Stimulated activated CD4-positive, alpha-beta T cell treated with anti-CD3 and anti-CD28 coated beads, Interleukin-1b, Interleukin-23, amount 100 ng/mL, for 4 hours (primary cell): ENCODE measurements at regions not wholly inside any gene's neighbourhood (a gene's known extent, or its start where the extent isn't known, plus 50 kb on each side); places are given as distances from the start of the nearest gene placed in this dataset.

Experiments
- DNase-seq, 2 donors: peaks; one replicate each; pipeline ENCODE4 v3.0.0-alpha.2; 2020; ENCODE audit warnings: low read depth in 2 of 2

DNA sequence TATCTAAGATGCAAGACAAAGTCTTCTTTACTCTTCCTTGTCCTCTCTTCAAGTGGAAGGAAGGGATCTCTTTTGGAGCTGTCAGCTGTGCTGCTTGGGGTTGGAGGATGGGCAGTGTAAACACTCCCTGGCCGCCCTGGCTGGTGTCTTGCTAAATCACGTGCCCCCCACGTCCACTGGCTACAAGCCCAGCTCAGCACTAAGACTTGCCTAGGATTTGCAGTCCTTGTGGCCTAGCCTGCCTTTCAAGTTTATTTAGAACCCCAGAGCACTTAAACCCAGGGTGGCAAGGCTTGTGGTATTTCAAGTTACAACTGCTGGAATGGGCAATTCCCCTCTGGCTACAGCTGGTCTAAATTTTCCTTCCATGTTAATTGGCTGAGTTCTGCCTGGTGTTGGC is 272.4 kb upstream of the MYO3A start:
- DNase-seq: no peak

DNA sequence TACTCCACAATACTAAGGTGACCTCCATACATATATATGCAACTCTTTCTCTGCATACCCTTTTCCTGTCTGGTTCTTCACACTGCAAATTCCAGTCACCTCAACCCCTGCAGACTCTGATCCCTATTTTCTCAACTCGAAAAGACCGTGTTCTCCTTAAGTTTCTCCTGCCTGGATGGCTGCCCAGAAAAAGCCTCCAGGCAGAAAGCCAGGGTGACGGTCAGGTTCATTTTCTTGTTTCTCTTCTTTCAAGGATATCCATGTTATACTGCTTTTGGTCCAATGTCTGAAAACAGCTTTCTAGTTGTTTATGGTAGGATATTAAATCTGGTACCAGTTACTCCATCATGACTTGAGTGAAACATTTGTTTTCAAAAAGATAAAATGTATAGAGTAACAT is 267.8 kb upstream of the MYO3A start:
- DNase-seq: no peak

DNA sequence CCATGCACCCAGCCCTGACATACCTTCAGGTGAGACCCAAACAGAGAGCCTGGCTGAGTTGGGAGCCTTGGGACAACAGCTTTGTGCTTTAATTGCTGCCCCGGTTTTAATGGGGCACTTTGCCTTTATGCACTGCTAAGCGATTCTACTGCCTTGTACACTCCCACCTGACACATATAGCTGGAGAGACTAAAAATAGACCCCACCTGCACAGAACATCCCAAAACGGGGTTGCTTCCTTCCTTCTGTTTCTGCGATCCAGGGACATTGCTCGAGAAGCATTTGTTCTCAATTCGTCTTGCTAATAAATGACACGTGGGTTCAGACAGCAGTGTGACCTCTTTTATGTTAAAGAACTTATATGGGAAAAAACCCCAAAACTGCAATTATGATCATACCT is 258.8 kb upstream of the MYO3A start:
- no peak for DNase-seq

DNA sequence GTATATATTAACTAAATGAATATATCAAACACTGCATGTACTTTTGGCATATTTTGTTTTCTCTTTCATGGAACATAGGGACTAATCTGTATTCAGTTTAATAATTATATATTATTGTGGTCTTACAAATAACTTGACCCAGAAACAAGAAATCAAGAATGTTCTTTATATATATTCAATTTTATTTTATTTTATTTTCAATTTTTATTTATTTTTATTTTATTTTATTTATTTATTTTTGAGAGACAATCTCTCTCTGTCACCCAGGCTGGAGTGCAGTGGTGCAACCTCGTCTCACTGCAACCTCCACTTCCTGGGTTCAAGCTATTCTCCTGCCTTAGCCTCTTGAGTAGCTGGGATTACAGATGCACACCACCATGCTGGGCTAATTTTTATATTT is 258.4 kb upstream of the MYO3A start:
- no peak for DNase-seq

DNA sequence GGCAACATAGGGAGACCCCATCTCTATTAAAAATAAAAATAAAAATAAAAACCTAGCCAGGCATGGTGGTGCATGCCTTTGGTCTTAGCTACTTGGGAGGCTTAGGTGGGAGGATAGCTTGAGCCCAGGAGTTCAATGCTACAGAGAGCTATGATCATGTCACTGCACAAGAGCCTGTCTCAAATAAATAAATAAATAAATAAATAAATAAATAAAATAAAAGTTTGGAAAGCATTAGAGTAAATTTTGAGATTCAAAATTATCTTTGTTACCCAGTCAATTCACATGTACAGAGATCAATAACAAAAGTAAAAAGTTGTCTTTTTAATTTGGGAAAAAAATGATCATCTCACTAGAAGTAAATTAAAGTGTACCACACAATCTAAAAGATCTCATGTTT is 255.8 kb upstream of the MYO3A start:
- DNase-seq: no peak

DNA sequence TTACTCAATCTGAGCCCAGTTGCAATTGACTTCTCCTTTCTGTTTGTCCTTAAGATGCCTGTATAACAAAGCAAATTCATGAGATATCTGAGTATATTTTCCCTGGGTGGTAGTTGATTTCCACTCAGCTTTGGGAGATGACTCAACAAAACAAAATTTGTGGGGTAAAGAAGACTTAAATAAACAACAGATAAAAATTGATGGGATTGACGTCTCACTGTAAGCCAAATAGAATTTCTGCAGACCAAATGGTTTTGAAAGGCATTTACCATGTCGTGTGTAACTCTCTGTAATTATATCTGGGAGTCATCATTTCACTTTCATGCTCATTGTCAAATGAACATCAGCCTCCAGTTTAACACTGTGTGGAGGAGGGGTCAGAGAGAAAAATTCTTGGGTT is 255.4 kb upstream of the MYO3A start:
- DNase-seq: no peak

DNA sequence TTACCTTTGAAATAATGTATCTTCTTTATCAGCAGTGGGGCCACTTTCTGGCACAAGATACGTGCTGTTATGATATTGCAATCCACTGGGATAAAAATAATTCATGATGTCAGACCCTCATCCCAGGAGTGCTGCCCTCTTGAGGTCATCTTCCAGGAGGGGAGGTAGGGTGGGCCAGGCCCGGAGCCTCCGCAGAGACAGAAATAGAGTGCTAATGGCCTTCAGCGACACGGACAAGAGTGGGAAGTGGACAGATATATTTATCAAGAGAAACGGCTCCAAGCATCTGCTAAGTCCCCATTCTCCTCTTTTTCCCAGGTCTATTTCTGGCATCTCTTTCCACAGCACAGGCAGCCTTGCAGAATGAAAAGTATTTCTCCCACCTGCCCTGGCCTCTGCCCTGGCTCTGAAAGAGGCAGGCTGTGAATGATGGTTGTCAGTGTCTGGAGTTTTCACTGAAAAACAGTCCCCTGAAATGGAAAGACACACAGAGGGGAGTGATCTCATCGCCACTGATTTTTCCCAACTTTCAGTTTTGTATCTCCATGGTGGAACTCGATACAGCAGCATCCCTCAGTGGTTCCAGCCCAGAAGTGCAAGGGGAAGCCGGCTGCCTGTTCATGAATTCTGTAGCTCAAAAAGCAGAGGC is 251.7 kb upstream of the MYO3A start:
- no peak for DNase-seq

DNA sequence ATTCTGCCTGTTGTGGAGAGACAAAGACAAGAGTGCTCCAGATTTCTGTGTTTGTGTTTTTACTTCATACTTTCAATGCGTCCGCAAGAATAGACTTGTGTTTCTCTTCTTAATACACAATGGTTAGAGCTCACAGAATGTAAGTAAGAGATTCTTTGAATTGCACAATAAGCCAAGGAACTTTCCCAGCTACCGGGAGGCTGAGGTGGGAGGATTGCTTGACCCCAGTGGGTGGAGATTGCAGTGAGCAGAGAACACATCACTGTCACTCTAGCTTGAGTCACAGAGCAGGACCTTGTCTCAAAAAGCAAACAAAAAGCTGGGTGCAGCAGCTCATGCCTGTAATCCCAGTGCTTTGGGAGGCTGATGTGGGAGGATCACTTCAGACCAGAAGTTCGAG is 250.7 kb upstream of the MYO3A start:
- no peak for DNase-seq

DNA sequence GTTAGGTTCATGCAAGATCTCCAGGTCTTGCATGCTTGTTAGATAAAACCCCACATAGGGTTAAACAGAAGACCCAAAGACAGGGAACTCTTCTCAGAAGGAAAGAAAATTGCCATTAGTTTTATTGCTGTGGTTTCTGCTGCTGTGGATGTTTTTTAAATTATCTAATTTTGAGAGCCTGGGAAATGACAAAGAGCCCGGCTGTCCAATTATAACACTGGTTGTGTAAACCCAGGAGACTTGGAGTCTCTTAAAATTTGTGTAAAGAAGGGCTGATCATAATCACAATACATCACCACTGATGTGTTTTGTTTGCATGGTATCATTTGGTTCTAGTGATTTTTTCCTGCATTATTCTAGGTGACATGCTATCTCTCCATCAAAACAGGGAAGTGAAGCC is 246.5 kb upstream of the MYO3A start:
- no peak for DNase-seq

DNA sequence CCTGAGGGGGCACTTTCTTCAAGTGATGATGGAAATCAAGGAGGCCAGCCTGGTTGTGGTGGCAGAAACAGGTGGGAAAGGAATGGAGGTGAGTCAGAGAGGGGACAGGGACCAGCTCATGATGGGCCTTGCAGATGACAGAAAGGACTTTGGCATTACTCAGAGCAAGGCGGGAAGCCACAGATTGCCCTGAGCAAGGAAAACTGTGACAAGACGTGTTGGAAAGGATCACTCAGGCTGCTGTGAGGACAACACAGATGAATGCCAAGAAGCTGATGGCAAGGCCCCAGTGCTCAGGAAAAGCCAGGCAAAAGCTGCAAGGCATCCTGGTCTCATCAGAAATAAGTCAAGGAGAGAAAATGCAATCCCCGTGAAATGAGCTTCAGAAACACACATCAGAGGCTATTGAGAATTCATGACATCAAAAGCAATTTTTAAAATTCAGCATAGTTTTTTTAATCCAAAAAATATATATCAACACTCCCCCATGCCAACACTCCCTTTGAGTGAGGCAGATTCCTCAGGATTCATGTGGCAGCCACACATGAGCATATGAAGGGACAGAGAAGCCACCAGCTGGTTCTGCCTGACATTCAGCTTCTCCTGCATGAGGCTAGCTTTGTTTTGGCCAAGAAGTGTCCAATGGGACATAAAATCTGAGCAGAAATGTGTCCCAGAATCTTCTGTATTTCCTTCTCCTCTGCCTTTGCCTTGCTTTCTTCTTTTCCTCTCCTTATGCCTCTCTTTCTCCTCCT is 244.5 kb upstream of the MYO3A start:
- DNase-seq: no peak

DNA sequence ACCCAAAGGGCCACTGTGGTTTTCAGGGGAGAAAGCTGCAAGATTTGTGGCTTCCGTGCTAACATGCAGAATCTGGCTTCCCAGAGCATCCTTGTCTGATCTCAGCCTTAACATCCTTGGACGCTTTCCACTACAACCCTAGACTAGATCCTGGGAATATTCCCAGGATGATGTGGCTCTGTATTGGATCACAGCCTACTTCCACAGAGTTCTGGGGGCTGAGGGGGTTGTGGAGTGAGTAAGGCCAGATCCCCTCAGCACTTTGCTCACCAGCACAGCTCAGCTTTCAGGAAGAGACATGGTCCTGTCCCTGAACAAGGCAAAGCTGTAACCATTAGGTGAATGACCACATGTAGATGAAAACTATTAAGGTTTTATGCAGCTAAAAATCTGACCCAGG is 241.3 kb upstream of the MYO3A start:
- DNase-seq: no peak

DNA sequence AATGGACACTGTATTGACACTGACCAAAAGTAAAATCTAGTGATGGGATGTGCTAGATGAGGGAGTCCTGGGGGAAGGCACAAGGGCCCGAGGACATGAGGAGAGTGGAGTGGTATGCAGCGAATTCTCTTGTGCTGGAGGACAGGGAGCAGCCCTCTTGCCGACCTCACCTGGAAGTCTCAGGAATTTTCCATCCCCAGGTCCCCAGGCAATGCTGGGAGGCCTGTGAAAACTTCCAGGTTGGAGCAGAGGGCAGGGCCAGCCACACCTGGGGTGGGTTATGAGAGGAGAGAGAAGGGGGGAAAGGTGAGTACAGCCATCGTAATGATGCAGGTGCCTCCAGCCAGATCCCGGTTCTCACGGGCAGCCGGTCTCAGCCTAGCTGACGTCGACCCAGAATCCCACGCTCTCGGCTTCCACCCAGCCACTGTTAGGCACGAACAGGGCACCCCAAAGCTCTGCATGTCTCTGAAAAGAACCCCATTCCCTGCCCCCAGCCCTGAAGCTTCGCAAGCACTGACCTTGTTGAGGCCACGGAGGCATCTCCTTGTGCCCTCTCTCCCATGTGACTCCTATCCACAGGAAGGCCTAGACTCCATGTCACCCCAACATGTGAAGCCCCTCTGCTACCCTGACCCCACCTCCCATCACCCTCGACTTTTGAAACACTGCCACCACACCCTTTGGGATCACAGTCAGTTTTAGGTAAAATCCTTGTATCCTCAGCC is 239.7 kb upstream of the MYO3A start:
- DNase-seq: no peak

DNA sequence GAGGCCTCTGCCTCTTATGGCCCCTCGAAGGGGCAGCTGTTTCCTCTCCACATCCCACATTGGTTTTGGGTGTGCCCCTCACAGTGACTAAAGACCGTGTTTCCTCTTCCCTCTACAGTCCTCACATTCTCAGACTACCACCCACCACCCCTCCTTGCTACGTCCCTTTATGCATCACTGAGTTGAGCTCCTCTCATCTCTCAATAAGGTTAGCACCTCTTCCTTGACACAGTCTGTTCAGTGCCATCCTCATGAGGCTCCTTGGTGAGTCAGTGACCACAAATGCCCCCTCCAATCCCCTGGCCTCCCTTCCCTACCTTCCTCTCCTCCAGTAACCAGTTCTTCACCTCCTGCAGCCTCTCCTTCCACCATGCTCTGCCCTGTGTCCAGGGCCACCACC is 239.1 kb upstream of the MYO3A start:
- DNase-seq: no peak

DNA sequence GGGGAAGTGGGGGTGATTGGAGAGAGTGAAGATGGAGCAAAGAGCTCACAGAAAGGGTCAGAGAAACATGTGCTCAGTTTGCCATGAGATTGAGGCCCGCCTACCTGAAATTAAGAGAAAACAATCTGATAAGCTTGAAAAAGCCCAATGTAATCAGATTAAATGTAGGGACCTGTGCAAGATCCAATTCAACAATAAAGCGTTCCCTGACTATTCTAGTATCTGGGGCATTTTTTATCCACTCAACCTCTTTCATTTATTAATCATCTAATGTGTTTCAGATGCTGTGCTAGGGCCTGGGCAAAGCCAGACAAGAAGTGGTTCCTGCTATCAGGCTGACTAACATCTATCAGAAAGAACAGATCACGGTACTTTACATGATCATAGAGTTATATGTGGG is 238.4 kb upstream of the MYO3A start:
- no peak for DNase-seq

DNA sequence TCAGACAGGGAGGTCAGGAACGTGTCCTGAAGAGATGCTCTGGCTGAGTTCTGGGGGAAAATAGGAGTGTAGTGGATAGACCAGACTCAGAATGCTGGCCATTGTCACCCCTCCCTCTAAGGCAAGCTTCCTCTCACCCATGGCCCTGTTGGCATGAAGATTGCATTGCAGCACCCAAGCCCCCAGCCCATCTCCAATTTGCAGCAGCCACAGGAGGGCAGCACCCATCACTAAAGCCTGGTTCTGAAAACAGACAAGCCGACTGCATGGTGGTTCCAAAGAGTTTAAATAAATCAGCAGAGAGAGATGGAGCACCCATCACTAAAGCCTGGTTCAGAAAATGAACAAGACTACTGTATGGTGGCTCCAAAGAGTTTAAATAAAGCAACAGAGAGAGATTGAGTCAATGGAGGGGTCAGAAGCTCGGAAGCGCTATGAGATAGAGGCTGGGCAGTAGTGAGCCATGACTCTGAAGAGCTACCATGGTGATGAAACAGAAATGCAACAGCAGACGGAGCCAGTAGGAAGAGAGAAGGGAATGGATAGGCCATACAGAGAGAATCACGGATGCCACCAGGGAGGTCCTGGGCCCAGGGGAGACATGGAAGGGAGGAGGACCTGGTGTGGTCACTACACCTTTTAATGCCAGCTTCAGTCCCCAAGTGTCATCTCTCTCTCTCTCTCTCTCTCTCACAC is 237.9 kb upstream of the MYO3A start:
- DNase-seq: no peak

DNA sequence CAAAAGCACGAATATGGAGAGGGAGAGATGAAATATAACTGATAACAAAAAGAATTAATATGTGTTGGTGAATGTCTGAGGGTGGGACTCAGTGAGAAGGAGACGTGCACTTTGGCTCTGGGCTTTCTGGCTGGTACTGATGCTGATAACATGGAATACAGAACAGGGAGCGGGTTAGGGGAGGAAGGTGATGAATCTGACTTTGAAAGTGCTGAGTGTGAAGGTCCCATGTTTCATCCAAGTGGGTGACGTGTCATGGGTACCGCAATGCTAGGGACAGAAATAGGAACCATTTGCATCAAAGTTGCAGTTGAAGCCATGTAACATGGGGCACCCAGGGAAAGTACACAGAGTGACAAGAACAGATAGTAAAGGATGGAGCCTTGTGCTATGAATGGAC is 236.6 kb upstream of the MYO3A start:
- no peak for DNase-seq

DNA sequence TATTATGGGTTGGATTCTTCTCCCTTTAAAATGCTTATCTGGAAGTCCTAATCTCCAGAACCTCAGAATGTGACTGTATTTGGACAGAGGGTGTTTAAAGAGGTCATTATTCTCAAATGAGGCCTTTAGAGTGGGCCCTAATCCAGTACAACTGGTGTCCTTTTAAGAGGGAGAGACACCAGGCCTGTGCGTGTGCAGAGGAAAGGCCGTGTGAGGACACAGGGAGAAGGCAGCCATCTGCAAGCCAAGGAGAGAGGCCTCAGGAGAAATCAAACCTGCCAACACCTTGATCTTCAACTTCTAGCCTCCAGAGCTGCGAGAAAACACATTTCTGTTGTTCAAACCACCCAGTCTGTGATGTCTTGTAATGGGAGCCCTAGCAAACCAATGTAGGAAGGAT is 235.4 kb upstream of the MYO3A start:
- no peak for DNase-seq

DNA sequence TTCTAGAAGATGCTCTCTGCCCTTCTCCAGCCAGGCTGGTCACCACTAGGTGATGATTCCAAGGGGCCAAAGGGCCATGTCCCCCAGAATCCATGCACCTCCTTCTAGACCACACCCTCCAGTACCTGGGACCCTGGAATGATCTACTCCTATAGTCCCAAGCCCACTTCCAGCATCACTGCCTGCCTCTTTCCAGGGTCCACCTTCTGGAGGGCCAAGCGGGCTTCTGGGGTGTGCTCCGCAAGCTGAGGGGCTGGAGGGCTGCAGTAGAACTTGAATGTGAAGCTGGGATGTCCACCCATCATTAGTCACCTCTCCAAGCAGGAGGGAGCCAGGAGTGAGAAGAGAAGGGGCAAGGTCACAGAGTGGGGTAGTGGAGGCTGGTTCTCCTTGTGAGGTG is 234.4 kb upstream of the MYO3A start:
- no peak for DNase-seq

DNA sequence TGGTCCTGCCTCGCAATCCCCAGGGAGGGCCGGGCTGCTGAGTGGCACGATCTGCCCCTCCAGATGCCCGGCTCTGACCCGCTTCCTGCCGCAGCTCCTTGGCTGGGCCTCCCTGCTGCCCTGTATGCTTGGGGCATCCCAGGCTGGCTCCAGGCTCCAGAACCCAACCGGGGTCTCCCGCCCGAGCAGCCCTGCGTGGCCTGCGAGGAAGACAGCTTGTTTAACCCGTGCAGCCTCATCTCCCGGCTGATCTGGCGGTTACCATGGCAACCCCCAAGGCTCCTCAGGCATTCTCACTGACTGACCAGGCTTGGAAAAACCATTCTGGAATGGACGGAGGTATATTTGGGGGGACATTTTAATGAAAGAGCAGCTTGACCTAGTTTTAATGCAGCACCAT is 232.4 kb upstream of the MYO3A start:
- no peak for DNase-seq

DNA sequence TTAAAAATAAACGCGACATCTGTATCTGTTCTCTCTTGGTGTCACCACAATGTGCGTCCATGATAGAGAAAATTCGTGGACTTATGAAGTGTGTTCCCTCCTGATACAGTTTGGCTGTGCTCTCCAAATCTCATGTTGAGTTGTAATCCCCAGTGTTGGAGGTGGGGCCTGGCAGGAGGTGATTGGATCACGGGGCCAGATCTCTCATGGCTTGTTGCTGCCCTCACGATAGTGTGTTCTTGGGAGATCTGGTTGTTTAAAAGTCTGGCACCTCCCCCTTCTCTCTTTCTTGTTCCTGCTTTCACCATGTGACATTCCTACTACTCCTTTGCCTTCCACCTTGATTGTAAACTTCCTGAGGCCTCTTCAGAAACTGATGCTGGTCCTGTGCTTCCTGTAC is 229.4 kb upstream of the MYO3A start:
- no peak for DNase-seq

DNA sequence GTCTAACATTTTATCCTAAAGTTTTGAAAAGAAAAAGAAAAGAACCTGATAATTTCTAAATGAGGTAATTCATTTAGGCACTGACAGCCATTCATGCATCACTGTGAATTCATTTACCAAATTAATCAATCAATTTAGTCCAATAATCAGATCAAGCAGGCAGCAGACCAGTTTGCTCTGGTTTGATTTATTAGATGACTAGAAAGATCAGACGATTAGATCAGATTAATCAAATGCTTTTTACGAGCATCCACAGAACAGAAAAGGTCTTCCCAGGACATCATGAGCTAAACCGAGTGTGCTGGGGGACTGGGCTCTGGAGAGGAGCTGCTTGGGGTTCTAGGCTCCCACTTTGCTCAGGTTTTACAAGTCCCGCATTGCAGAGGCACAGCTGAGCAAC is 226.5 kb upstream of the MYO3A start:
- DNase-seq: no peak

DNA sequence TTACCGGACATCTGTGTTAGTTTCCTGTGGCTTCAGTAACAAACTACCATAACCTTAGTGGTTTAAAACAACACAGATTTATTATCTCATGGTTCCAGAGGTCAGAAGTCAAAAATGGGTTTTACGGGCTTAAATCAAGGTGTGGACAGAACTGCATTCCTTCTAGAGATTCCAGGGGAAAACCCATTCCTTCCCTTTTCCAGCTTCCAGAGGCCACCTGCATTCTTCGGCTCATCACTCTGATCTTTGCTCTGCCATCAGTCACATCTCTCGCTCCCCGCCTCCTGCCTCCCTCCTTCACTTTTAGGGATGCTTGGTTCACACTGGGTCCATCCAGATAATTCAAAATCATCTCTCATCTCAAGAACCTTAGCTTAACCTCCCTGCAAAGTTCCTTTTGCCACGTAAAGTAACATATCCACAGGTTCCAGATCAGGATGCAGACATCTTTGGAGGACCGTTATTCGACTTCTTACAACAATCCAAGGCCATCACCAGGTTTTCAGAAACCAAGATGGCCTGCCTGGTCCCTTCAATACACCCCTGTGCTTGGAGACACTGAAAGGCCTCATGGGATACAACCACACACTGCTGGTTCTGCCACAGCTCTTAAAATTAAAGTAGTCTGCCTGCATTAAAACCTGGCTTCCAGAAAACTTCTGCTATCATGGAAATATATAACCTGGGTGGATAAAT is 225.9 kb upstream of the MYO3A start:
- no peak for DNase-seq
